Activated CD4-positive, alpha-beta T cell treated with anti-CD3 and anti-CD28 coated beads, Interleukin-2, Interleukin-6, amounts not matched to agents 100 ng/mL and 50 ng/mL, durations not matched to agents 16 hours and 8 hours (primary cell): ENCODE measurements at regions not wholly inside any gene's neighbourhood (a gene's known extent, or its start where the extent isn't known, plus 50 kb on each side); places are given as distances from the start of the nearest gene placed in this dataset.

Experiments used
- DNase-seq: peaks from one replicate; pipeline ENCODE4 v3.0.0-alpha.2; 2020

- no peak for DNase-seq
These were observed 571.6 kb upstream of the CCDC54 start for GRCh38 chr3:106805625-106806024.

- no peak for DNase-seq
These were observed 570.3 kb upstream of the CCDC54 start for GRCh38 chr3:106806964-106807363.

GRCh38 chr3:106809041-106809440 lies 568.2 kb upstream of the CCDC54 start:
- no peak for DNase-seq

GRCh38 chr3:106809623-106810299 lies 567.5 kb upstream of the CCDC54 start:
- no peak for DNase-seq

GRCh38 chr3:106810300-106810875 lies 566.9 kb upstream of the CCDC54 start:
- no peak for DNase-seq

GRCh38 chr3:106811376-106811775 lies 565.9 kb upstream of the CCDC54 start:
- DNase-seq = no peak

- no peak for DNase-seq
These were observed 563.5 kb upstream of the CCDC54 start for GRCh38 chr3:106813742-106814141.

- no peak for DNase-seq
These were observed 563.0 kb upstream of the CCDC54 start for GRCh38 chr3:106814231-106814630.

- DNase-seq = no peak
These were observed 560.4 kb upstream of the CCDC54 start for GRCh38 chr3:106816838-106817237.

- no peak for DNase-seq
These were observed 559.5 kb upstream of the CCDC54 start for GRCh38 chr3:106817706-106818105.

GRCh38 chr3:106819440-106819839 lies 557.8 kb upstream of the CCDC54 start:
- DNase-seq = no peak

- DNase-seq = no peak
These were observed 556.4 kb upstream of the CCDC54 start for GRCh38 chr3:106820726-106821362.

- DNase-seq = no peak
These were observed 555.4 kb upstream of the CCDC54 start for GRCh38 chr3:106821801-106822200.

- no peak for DNase-seq
These were observed 555.0 kb upstream of the CCDC54 start for GRCh38 chr3:106822204-106822603.

- no peak for DNase-seq
These were observed 553.5 kb upstream of the CCDC54 start for GRCh38 chr3:106823701-106824100.

GRCh38 chr3:106824856-106825255 lies 552.4 kb upstream of the CCDC54 start:
- DNase-seq = peak; percentile 2

- DNase-seq = no peak
These were observed 551.2 kb upstream of the CCDC54 start for GRCh38 chr3:106825962-106826605.

- DNase-seq = no peak
These were observed 550.4 kb upstream of the CCDC54 start for GRCh38 chr3:106826791-106827311.

- DNase-seq = no peak
These were observed 549.6 kb upstream of the CCDC54 start for GRCh38 chr3:106827515-106828213.

- no peak for DNase-seq
These were observed 548.0 kb upstream of the CCDC54 start for GRCh38 chr3:106829206-106829605.

GRCh38 chr3:106830334-106830733 lies 546.9 kb upstream of the CCDC54 start:
- DNase-seq = no peak

GRCh38 chr3:106836906-106837305 lies 540.3 kb upstream of the CCDC54 start:
- no peak for DNase-seq

- no peak for DNase-seq
These were observed 539.6 kb upstream of the CCDC54 start for GRCh38 chr3:106837616-106838015.
